Immature natural killer cell (primary cell): ENCODE measurements at regions not wholly inside any gene's neighbourhood (a gene's known extent, or its start where the extent isn't known, plus 50 kb on each side); places are given as distances from the start of the nearest gene placed in this dataset.
"Not testable (repeated sequence)": the region's sequence is repeated elsewhere in the genome, so short reads cannot be mapped to it uniquely, and the experiment has no call there.

Source experiments
- DNase-seq, 3 donors: peaks; one replicate each; pipeline ENCODE4 v3.0.0; 2022; ENCODE audit warnings: mixed read lengths in 1 of 3
- H3K27ac Mint-ChIP-seq, 6 donors: one replicate each; pipeline ENCODE4 v1.8.0; 2020; ENCODE audit warnings: mixed read lengths in 6 of 6, mild to moderate bottlenecking in 5 of 6, inconsistent platforms in 4 of 6, moderate library complexity in 3 of 6
- H3K27me3 Mint-ChIP-seq, 3 donors: one replicate each; pipeline ENCODE4 v1.8.0; 2020 to 2021; ENCODE audit warnings: low read depth in 3 of 3, mild to moderate bottlenecking in 3 of 3, mixed read lengths in 3 of 3, moderate library complexity in 3 of 3, inconsistent platforms in 1 of 3
- H3K36me3 Mint-ChIP-seq, 3 donors: one replicate each; pipeline ENCODE4 v1.8.0; 2020; ENCODE audit warnings: mixed read lengths in 3 of 3, inconsistent platforms in 2 of 3, mild to moderate bottlenecking in 2 of 3
- H3K4me1 Mint-ChIP-seq, 2 donors: one replicate each; pipeline ENCODE4 v1.8.0; 2020; ENCODE audit warnings: inconsistent platforms in 2 of 2, mild to moderate bottlenecking in 2 of 2, mixed read lengths in 2 of 2, moderate library complexity in 1 of 2
- H3K4me3 Mint-ChIP-seq, 5 donors: one replicate each; pipeline ENCODE4 v1.8.0; 2020; ENCODE audit warnings: mild to moderate bottlenecking in 5 of 5, mixed read lengths in 5 of 5, inconsistent platforms in 3 of 5, moderate library complexity in 3 of 5
- H3K9me3 Mint-ChIP-seq, 6 donors: one replicate each; pipeline ENCODE4 v1.8.0; 2020; ENCODE audit warnings: mild to moderate bottlenecking in 6 of 6, mixed read lengths in 6 of 6, inconsistent platforms in 4 of 6, moderate library complexity in 3 of 6

DNA sequence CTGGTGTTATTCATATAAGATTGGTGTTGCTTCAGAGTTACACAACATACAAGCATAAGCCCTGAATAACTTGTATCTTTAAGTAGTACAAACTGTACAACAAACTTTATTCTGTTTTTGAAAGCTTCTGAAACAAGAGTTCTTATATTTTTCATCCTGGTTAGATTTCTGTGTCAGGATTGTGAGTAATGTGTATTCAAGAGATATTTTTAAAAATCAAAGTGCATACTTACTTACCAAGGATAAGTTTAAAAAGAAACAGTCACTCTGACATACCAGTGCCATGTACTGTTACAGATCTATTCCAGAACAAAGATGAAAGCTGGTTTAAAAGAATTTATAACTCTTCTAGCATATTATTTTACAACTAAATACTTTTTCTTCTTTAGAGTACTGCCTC, 755.1 kb downstream of the ZPLD1 start:
- no peak for DNase-seq
- Mint-ChIP-seq H3K4me3 (no peak overlapping the region), H3K4me1 (no peaks in the 10 kb centered on the region), H3K9me3 (peaks cover 0 to 15% (median 2%) of the 10 kb centered on the region in 6 donors), H3K27ac (no peak overlapping the region), H3K27me3 (peaks cover 0 to 1% (median 0%) of the 10 kb centered on the region in 3 donors), H3K36me3 (no peaks in the 10 kb centered on the region)

DNA sequence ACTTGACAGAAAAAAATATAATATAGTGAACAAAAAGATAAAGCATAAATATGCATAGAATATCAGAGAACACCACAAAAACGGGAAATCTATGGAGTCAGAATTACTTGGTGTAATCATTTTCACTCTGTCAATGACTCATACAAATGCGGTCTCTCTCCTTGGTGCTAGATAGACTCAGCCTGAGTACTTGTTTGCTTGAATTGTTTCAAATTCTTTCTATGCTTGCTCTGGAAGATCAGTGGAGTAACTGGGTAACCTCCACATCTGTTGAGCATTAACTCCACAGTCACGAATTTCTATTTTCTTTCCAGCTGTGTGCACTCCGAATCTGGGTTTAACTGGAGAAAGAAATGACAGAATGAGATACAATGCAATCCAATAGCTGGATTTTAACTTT, 760.4 kb downstream of the ZPLD1 start:
- Mint-ChIP-seq H3K27me3 (peaks cover 0 to 3% (median 0%) of the 10 kb centered on the region in 3 donors), H3K4me3 (no peak overlapping the region), H3K9me3 (peaks cover 0 to 10% (median 2%) of the 10 kb centered on the region in 6 donors), H3K27ac (no peak overlapping the region), H3K36me3 (no peaks in the 10 kb centered on the region), H3K4me1 (no peaks in the 10 kb centered on the region)
- no peak for DNase-seq

DNA sequence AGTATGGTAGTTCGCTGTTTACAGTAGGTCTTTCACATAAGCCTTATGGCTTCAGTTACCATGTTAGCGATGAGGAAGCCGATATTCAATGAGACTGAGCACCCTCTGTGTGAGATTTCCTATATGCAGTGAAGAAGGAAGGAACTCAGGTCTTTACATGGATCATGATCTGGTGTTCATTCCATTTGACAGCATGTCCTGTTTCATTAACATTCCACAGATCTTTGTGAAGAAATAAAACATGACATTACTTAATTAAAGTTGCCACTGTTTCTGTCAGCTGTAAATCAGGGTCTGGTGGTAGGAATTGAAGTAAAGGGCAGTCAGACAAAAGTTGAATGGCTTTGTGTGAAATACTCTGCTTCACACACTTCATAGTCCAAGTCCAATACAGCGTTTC, 768.6 kb downstream of the ZPLD1 start:
- H3K27me3 Mint-ChIP-seq: peaks cover 0 to 1% (median 0%) of the 10 kb centered on the region in 3 donors
- no peak overlapping the region for H3K4me3 Mint-ChIP-seq
- no peak for DNase-seq
- no peaks in the 10 kb centered on the region for H3K4me1 Mint-ChIP-seq
- no peak overlapping the region for H3K27ac Mint-ChIP-seq
- peaks cover 0 to 3% (median 0%) of the 10 kb centered on the region in 6 donors for H3K9me3 Mint-ChIP-seq
- no peaks in the 10 kb centered on the region for H3K36me3 Mint-ChIP-seq

DNA sequence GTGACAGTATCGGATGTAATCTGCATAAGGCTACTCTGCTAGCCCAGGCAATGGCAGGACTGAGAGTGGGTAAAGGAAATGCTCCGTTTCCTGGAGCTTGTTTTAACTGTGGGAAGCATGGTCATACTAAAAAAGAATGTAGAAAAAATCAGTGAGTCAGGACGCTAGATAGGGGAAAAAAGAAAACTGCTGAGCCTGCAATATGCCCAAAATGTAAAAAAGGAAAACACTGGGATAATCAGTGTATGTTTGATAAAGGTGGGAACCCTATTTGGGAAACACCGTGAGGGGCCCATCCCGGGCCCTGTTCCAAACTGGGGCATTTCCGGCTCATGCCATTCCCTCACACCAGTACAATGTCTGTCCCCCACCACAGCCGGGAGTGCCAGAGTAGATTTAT, 775.8 kb downstream of the ZPLD1 start:
- Mint-ChIP-seq H3K4me1 (no peaks in the 10 kb centered on the region), H3K4me3 (no peak overlapping the region), H3K9me3 (peaks cover 0 to 20% (median 0%) of the 10 kb centered on the region in 6 donors), H3K36me3 (no peaks in the 10 kb centered on the region), H3K27me3 (peaks cover 0 to 3% (median 0%) of the 10 kb centered on the region in 3 donors), H3K27ac (no peak overlapping the region)
- no peak for DNase-seq

DNA sequence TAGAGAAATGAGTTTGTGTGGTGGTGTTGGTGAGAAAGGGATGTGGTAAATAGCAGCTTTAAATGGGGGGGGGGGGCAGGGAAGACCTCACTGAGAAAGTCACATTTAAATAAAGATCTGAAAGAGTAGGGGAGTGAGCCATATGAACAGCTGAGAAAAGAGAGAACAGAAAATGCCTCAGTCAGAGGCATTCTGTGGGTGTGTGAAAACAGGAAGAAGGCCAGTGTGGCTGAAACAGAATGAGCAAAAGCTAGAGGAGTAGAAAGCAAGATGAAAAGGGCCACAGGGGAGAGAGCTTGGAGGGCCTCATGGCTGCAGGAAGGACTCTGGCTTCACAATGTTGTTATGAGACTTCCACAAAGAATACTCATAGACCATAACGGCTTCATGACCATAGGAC, 783.3 kb downstream of the ZPLD1 start:
- Mint-ChIP-seq H3K27me3 (no peaks in the 10 kb centered on the region), H3K27ac (peak overlapping the region in 3 of 6 donors; percentile 25 to 81 (median 52)), H3K4me3 (peak overlapping the region in 1 of 5 donors; percentile 53), H3K4me1 (peaks cover 0 to 3% of the 10 kb centered on the region in 2 donors), H3K9me3 (peaks cover 0 to 12% (median 3%) of the 10 kb centered on the region in 6 donors), H3K36me3 (no peaks in the 10 kb centered on the region)
- peak in 1 of 3 donors; percentile 2 for DNase-seq

DNA sequence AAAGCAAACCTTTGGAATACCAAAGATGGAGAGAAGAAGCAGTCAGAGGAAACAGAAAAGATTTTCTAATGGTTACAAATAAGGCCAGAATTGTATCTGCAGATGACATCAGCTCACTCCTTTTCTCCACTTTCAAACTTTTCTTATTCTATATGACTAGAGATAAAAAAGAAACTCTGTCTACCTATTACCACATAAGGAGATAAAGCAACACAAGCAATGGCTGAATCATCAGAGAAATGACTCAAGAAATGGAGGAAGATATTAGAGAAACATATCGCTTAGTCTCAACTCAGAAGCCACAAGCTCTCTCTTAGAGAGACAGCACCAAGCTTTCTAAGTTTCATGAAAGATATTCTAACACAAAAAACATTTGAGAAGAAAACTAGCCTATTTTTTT, 784.0 kb downstream of the ZPLD1 start:
- Mint-ChIP-seq H3K36me3 (no peaks in the 10 kb centered on the region), H3K27me3 (no peaks in the 10 kb centered on the region), H3K9me3 (peaks cover 0 to 12% (median 3%) of the 10 kb centered on the region in 6 donors), H3K27ac (peak overlapping the region in 1 of 6 donors; percentile 0), H3K4me3 (no peak overlapping the region), H3K4me1 (peaks cover 0 to 3% of the 10 kb centered on the region in 2 donors)
- DNase-seq: no peak

DNA sequence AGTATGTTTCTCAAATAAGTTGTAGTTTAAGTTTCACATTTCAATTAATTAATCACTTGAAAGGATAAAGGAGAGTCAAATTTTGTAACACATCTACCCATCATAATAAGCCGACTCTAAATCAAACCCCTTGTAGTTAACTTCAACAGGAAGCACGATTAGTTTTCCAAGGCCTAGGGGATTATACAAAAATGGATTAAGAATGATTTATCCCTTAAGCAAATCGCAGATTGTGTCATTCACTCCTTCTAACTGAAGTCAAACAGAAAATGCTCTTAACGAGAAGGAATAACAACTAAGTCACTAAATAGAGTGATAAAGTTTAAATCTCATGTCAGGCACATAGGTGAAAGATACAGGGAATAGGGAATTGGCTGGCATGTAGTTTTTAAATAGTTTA, 792.8 kb downstream of the ZPLD1 start:
- Mint-ChIP-seq H3K27me3 (no peaks in the 10 kb centered on the region), H3K27ac (no peak overlapping the region), H3K9me3 (peaks cover 0 to 13% (median 3%) of the 10 kb centered on the region in 6 donors), H3K4me1 (no peaks in the 10 kb centered on the region), H3K36me3 (no peaks in the 10 kb centered on the region), H3K4me3 (no peak overlapping the region)
- DNase-seq: no peak

DNA sequence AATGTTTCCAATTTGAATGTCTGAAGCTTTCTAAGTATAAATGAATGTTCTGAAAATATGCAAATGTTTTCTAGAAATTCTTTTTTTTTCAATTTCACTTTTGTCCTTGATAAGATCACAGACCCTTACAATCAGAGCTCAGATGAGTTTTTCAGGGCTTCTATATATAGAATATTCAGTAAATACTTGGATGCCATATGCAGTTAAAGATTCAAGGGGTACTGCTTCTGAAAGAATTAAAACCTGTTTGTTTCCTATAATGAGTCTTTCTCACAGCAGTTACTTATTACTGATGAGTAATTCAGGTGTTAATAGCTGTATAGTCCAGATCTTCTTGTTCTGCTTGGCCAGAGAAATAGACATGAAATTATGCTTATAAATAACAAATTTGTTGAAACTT, 812.6 kb downstream of the ZPLD1 start:
- no peak for DNase-seq
- H3K27me3 Mint-ChIP-seq: peaks cover 0 to 3% (median 0%) of the 10 kb centered on the region in 3 donors
- peaks cover 0 to 5% (median 0%) of the 10 kb centered on the region in 3 donors for H3K36me3 Mint-ChIP-seq
- peaks cover 0 to 20% (median 2%) of the 10 kb centered on the region in 6 donors for H3K9me3 Mint-ChIP-seq
- H3K27ac Mint-ChIP-seq: no peak overlapping the region
- H3K4me3 Mint-ChIP-seq: no peak overlapping the region
- no peaks in the 10 kb centered on the region for H3K4me1 Mint-ChIP-seq

DNA sequence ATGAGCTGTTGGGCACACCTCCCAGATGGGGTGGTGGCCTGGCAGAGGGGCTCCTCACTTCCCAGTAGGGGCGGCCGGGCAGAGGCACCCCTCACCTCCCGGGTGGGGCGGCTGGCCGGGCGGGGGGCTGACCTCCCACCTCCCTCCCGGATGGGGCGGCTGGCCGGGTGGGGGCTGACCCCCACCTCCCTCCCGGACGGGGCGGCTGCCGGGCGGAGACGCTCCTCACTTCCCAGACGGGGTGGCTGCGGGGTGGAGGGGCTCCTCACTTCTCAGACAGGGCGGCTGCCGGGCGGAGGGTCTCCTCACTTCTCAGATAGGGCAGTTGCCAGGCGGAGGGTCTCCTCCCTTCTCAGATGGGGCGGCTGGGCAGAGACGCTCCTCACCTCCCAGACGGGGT, 820.0 kb downstream of the ZPLD1 start:
- H3K27ac Mint-ChIP-seq, DNase-seq, H3K4me1 Mint-ChIP-seq, H3K4me3 Mint-ChIP-seq, H3K27me3 Mint-ChIP-seq, H3K36me3 Mint-ChIP-seq: not testable (repeated sequence)
- peaks cover 0 to 20% (median 6%) of the 10 kb centered on the region in 6 donors for H3K9me3 Mint-ChIP-seq

DNA sequence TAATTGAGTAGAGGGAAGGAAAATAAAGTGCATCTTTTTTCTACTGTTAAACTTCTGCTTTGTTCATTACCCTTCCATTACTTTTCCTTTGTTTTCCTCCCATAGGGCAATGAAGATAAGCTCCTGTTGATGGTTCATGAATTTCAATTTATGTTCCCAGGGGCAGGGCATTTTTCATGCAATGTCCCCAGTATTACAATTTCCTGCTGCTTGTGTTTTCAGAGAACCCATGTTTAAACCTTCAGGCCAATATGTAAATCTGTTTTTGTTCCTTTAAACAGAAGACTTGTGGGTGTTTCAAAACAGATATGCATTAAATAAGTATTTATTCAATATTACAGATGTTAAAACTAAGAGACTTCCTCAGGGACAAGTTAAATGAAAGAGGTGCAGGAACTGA, 834.5 kb downstream of the ZPLD1 start:
- Mint-ChIP-seq H3K9me3 (peaks cover 2 to 16% (median 4%) of the 10 kb centered on the region in 6 donors), H3K4me3 (no peak overlapping the region), H3K27me3 (no peaks in the 10 kb centered on the region), H3K27ac (no peak overlapping the region), H3K4me1 (no peaks in the 10 kb centered on the region), H3K36me3 (no peaks in the 10 kb centered on the region)
- no peak for DNase-seq

DNA sequence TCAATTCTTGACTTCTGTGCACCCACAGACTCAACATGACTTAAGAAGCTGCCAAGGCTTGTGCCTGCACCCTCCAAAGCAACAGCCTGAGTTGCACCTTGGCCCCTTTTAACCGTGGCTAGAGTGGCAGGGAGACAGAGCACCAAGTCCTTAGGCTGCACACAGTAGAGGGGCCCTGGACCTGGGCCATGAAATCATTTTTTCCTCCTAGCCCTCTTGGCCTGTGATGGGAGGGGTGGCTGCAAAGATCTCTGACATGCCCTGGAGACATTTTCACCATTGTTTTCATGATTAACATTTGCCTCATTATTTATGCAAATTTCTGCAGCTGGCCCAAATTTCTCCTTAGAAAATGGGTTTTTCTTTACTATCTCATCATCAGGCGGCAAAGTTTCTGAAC, 836.8 kb downstream of the ZPLD1 start:
- H3K4me1 Mint-ChIP-seq: no peaks in the 10 kb centered on the region
- no peak overlapping the region for H3K27ac Mint-ChIP-seq
- DNase-seq: no peak
- H3K36me3 Mint-ChIP-seq: no peaks in the 10 kb centered on the region
- H3K4me3 Mint-ChIP-seq: no peak overlapping the region
- H3K9me3 Mint-ChIP-seq: peaks cover 2 to 12% (median 6%) of the 10 kb centered on the region in 6 donors
- no peaks in the 10 kb centered on the region for H3K27me3 Mint-ChIP-seq

DNA sequence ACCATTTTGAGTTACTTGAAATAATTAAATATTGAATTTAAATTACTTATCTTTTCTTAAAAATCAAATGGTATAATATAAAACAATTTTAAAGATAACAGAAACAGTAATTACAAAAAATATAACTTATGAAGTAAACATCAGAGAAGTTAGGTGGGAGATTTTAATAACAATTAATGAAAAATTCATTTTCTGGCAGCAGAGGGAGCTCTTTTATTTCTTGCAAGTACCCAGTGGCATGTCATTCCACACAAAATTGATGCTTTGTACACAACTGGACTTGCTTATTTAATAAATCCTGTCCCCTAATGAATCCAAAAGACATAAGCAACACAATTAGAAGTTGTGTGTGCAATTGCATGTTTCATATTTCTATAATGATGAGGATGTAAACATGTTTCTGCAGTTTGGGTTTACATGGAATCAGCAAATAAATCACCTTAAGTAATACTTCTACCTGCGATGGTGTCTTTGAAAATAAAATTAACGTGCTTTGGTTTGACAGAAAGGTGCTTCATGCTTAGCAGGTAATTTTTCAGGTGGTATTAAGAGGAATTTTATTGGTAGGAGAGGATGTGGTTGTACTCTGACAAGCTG, 861.3 kb downstream of the ZPLD1 start:
- no peak for DNase-seq
- Mint-ChIP-seq H3K4me1 (no peaks in the 10 kb centered on the region), H3K4me3 (no peak overlapping the region), H3K27ac (no peak overlapping the region), H3K36me3 (no peaks in the 10 kb centered on the region), H3K27me3 (peaks cover 0 to 4% (median 0%) of the 10 kb centered on the region in 3 donors), H3K9me3 (no peaks in the 10 kb centered on the region)

DNA sequence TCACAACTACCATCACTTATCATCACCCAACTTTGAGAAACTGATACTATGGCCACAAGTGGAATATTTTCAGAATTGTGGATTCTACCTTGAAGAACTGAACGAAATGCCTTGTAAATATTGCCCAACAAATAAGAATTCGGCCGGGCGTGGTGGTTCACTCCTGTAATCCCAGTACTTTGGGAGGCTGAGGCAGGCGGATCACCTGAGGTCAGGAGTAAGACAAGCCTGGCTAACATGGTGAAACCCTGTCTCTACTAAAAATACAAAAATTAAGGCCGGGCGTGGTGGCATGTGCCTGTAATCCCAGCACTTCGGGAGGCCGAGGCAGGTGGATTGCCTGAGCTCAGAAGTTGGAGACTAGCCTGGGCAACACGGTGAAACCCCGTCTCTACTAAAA, 862.7 kb downstream of the ZPLD1 start:
- not testable (repeated sequence) for DNase-seq, H3K27ac Mint-ChIP-seq, H3K36me3 Mint-ChIP-seq, H3K4me1 Mint-ChIP-seq, H3K27me3 Mint-ChIP-seq, H3K4me3 Mint-ChIP-seq, H3K9me3 Mint-ChIP-seq

DNA sequence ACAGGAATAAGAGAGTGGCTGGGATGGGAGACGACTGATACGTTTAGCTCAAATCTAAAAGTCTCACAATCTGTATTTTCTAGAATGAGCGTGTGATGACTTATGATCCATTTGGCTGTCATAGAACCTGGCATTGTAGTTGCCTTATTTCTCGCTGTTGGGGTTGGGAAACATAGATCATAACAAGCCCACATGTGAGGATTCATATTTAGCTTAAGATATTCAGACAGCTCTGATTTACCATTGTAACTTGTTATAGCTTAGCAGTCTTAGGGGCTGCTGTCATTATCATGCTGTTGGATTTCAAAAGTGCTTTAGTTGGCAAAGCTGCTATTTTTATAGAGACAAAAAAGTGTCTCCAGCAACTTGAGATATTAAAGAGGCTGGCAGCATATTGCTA, 871.3 kb downstream of the ZPLD1 start:
- Mint-ChIP-seq H3K4me3 (no peak overlapping the region), H3K4me1 (no peaks in the 10 kb centered on the region), H3K27me3 (peaks cover 0 to 4% (median 4%) of the 10 kb centered on the region in 3 donors), H3K27ac (no peak overlapping the region), H3K9me3 (peaks cover 0 to 4% (median 1%) of the 10 kb centered on the region in 6 donors), H3K36me3 (no peaks in the 10 kb centered on the region)
- DNase-seq: no peak

DNA sequence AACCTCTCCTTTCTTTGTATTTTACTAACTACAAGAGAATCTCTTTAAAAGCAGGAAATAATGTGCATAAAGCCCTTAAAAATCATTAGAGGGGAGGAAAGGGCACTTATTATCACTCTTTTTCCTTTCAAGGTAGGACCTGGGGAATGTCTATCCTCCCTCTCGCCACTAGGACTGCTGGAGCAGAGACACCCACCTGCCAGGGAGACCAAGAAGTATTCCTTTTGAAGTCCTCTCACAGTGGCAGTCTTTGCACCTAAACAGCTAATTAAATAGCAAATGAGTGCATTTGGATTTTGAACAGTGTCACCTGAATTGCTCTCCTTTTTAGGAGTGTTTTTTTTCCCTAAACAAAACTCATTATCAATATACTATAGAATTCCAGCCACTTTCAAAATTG, 874.1 kb downstream of the ZPLD1 start:
- no peaks in the 10 kb centered on the region for H3K4me1 Mint-ChIP-seq
- H3K36me3 Mint-ChIP-seq: no peaks in the 10 kb centered on the region
- no peak overlapping the region for H3K4me3 Mint-ChIP-seq
- H3K9me3 Mint-ChIP-seq: peaks cover 0 to 4% (median 0%) of the 10 kb centered on the region in 6 donors
- peaks cover 0 to 2% (median 0%) of the 10 kb centered on the region in 3 donors for H3K27me3 Mint-ChIP-seq
- no peak for DNase-seq
- no peak overlapping the region for H3K27ac Mint-ChIP-seq
